BE2C (cell line): ENCODE measurements at regions not wholly inside any gene's neighbourhood (a gene's known extent, or its start where the extent isn't known, plus 50 kb on each side); places are given as distances from the start of the nearest gene placed in this dataset.

Experiments used
- DNase-seq: peaks from one replicate; pipeline ENCODE4 v3.0.0-alpha.2; 2020
- H3K27me3 ChIP-seq: fragments of 250-450 bp; sonication (Bioruptor Pico); 2 replicates; pipeline ENCODE4 v1.5.1; 2020; ENCODE audit warnings: mild to moderate bottlenecking
- H3K36me3 ChIP-seq: fragments of 250-450 bp; sonication (Bioruptor Pico); 2 replicates; pipeline ENCODE4 v1.5.1; 2020; ENCODE audit warnings: mild to moderate bottlenecking
- H3K4me1 ChIP-seq: fragments of 250-450 bp; sonication (Bioruptor Pico); 2 replicates; pipeline ENCODE4 v1.5.1; 2020
- H3K4me3 ChIP-seq: 2 replicates; pipeline ENCODE4 v1.5.1; 2011; ENCODE audit warnings: low read depth, low read length
- H3K9me3 ChIP-seq: fragments of 250-450 bp; sonication (Bioruptor Pico); 2 replicates; pipeline ENCODE4 v1.5.1; 2020
- TF ChIP-seq, protein P1 (sequence below): IDR thresholded peaks from 2 replicates; pipeline ENCODE4 v1.5.1; 2012; ENCODE audit warnings: mild to moderate bottlenecking, low read depth, low read length

DNA sequence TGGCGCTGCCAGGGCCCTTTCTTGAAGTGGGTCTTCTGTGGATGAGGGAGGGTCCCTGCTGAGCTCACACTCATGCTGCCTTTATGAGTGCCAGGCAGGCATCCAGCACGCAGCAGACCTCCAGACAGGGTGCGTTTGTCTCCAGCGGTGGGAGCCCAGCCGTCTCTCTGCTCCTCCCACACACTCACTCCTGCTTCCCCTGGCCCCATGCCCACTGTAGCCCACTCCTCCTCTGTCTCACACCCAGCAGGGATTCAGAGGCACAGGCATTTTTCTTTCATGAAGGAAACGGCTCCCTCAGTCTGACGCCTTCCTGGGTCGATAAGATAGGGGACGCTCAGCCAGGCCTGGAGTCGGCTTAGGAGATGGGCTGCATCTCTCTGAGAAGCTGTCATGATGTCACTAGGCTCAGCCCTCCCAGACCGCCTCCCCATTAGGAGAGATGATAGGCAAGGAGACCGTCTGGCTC lies 183.9 kb upstream of the NCAM1 start:
- Histone ChIP-seq H3K27me3 (no peaks in the 10 kb centered on the region), H3K36me3 (no peaks in the 10 kb centered on the region), H3K4me1 (peaks cover 36% of the 10 kb centered on the region), H3K4me3 (peak overlapping the region; percentile 9), H3K9me3 (no peaks in the 10 kb centered on the region)
- peak; percentile 92 for DNase-seq
- TF ChIP-seq, protein P1, sequence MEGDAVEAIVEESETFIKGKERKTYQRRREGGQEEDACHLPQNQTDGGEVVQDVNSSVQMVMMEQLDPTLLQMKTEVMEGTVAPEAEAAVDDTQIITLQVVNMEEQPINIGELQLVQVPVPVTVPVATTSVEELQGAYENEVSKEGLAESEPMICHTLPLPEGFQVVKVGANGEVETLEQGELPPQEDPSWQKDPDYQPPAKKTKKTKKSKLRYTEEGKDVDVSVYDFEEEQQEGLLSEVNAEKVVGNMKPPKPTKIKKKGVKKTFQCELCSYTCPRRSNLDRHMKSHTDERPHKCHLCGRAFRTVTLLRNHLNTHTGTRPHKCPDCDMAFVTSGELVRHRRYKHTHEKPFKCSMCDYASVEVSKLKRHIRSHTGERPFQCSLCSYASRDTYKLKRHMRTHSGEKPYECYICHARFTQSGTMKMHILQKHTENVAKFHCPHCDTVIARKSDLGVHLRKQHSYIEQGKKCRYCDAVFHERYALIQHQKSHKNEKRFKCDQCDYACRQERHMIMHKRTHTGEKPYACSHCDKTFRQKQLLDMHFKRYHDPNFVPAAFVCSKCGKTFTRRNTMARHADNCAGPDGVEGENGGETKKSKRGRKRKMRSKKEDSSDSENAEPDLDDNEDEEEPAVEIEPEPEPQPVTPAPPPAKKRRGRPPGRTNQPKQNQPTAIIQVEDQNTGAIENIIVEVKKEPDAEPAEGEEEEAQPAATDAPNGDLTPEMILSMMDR, result peak; percentile 9; the same call in 1 of the 2 replicates

DNA sequence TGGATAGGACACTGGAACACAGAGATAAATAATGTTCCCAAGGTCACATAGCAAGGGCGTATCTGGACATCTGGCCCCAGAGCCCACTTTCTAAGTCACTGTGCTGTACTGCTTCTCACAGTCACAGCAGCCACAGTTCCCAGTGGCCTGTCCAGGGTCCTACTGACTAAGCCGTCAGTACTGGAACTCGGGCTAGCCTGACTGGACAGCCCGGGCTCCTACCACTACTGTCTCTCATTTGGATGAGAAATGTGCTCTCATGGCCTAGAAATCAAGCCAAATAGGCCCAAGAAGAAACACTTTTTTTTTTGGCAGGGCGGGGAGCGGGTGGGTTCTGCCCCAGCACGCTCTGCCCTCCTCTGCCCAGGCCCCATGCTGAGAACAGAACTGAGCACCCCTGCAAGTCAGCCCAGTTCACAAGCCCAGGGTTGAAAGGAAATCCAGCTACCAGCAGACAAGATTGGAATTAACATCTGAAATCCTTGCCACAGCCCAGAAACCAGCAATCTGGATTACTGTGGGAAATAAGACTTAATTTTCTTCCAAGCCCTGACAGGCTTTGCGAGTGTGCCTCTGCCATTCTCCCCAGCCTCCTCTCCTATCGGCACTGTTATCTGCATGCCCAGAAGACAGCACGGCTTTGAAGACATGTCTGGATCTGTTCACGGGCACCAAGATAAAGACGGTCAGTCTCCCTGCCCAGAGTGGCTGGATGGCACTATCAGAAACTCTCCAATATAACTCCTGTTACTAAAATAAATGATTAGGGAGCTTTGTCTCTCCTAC lies 182.9 kb upstream of the NCAM1 start:
- Histone ChIP-seq H3K4me3 (no peak overlapping the region), H3K36me3 (no peaks in the 10 kb centered on the region), H3K9me3 (no peaks in the 10 kb centered on the region), H3K27me3 (no peaks in the 10 kb centered on the region), H3K4me1 (peaks cover 35% of the 10 kb centered on the region)
- DNase-seq, result peak; percentile 61
- TF ChIP-seq, protein P1, result no peak

DNA sequence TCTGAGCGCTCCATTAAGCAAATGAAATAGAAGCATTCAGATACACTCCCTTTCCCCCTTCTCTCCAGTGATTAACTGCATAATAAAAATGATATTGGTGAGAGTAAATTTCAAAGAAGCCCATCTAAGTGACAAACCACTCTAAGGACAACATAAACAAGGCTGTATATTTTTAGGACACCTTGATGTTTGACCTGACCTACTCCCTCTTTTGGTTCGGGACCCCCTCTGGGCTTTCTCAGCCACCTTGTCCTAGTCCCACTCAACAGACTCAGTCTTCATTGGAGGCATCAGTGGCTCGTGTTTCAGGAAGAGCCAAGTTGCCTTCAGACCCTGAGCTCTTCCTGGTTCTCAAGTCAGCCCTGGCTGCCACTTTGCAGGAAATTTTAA lies 182.3 kb upstream of the NCAM1 start:
- no peak for DNase-seq
- TF ChIP-seq, protein P1, result no peak
- peaks cover 31% of the 10 kb centered on the region for H3K4me1 ChIP-seq

DNA sequence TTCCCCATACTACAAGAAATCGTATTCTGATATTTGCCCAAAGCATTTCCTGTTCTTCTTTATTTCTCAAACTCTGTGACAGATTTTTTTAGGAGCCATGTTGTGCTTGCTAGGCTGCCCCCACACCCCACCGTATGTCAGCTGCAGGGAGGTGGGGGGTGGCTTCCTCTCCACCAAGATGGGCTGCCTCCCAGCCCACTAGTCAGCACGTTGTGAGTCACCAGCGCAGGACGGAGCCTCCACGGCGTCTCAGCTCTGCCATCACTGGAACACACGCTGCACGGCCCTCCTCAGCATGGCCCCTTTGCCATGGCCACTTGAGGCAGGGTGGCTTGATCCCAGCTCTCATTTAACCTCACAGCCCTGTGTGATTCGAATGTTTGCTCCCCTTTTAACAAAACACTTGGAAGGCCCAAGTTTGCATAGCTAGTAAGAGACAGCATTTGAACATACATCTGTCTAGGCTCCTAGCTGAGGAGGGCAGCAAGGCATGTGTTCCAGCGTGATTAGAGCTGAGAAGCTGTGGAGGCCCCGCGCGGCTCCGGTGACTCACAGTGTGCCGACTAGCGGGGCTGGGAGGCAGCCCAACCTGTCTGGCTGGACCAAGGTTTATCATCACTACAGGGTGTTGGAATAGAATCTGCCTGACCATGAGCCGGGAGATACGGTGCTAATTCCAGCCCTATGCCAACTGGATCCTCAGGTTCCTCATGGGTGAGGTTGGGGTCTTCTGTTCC lies 180.7 kb upstream of the NCAM1 start:
- Histone ChIP-seq H3K27me3 (no peaks in the 10 kb centered on the region), H3K36me3 (no peaks in the 10 kb centered on the region), H3K4me3 (no peak overlapping the region), H3K4me1 (peaks cover 42% of the 10 kb centered on the region), H3K9me3 (no peaks in the 10 kb centered on the region)
- DNase-seq, result peak; percentile 42
- TF ChIP-seq, protein P1, result no peak

More for the DNA sequence above, 182.3 kb upstream of the NCAM1 start:
- no peaks in the 10 kb centered on the region for H3K9me3 ChIP-seq
- no peaks in the 10 kb centered on the region for H3K27me3 ChIP-seq
- no peaks in the 10 kb centered on the region for H3K36me3 ChIP-seq
- no peak overlapping the region for H3K4me3 ChIP-seq

DNA sequence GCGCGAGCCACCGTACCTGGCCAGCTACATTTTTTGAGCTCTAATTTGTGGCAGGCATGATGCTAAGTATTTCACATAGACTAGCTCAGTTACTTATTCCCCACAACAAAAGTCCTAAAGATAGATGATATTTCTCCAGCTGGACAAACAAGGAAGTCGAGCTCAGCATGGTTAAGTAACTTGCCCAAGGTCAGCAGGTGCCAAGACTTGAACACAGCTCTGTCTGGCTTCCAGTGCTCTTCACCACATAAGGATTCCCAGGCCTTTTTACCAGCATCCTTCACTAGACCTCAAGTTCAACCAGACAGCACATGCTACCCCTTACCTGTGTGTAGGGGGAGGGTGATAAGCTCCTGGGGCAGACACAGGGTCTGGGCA lies 177.3 kb upstream of the NCAM1 start:
- TF ChIP-seq, protein P1, result no peak
- no peaks in the 10 kb centered on the region for H3K9me3 ChIP-seq
- H3K4me1 ChIP-seq, result peaks cover 17% of the 10 kb centered on the region
- H3K27me3 ChIP-seq, result no peaks in the 10 kb centered on the region
- H3K36me3 ChIP-seq, result no peaks in the 10 kb centered on the region
- H3K4me3 ChIP-seq, result peak overlapping the region; percentile 49
- no peak for DNase-seq
